Body of pancreas (tissue), 4 donors: ENCODE measurements at regions not wholly inside any gene's neighbourhood (a gene's known extent, or its start where the extent isn't known, plus 50 kb on each side); places are given as distances from the start of the nearest gene placed in this dataset.

Experiments
- ATAC-seq: fragments of 150-250 bp; one replicate; pipeline ENCODE4 v1.9.1; 2016
- DNase-seq, 4 donors: peaks; one replicate each; pipeline ENCODE4 v3.0.0-alpha.2; 2019
- H3K27ac ChIP-seq, 4 donors: fragments of 200-600 bp; sonication (generic); 1 replicate in 3 of 4; 2 replicates in 1 of 4; pipeline versions ENCODE4 v1.5.1 to v1.6.1; 2016 to 2019; ENCODE audit warnings: mild to moderate bottlenecking in 1 of 4, mixed read lengths in 1 of 4, moderate library complexity in 1 of 4
- H3K27me3 ChIP-seq, 2 donors: fragments of 200-600 bp; sonication (generic); one replicate each; pipeline ENCODE4 v1.6.0; 2016; ENCODE audit warnings: mild to moderate bottlenecking in 1 of 2
- H3K36me3 ChIP-seq, 2 donors: fragments of 200-600 bp; sonication (generic); replicated peaks in 1 of 2; 2 replicates each; pipeline ENCODE4 v1.5.1; 2016; ENCODE audit warnings: low read depth in 2 of 2; ENCODE audit not compliant: insufficient read depth in 1 of 2
- H3K4me1 ChIP-seq: fragments of 200-600 bp; sonication (generic); one replicate; pipeline ENCODE4 v1.6.0; 2016
- H3K4me3 ChIP-seq, 2 donors: fragments of 200-600 bp; sonication (generic); 1 replicate in 1 of 2; 2 replicates in 1 of 2; pipeline ENCODE4 v1.5.1; 2016 to 2019
- H3K9me3 ChIP-seq, 3 donors: fragments of 200-600 bp; sonication (generic); 1 replicate in 2 of 3; 2 replicates in 1 of 3; pipeline ENCODE4 v1.5.1; 2016
- CTCF ChIP-seq, 7 experiments: fragments of 450-650 bp in 4 of 7; fragments of 200-600 bp in 3 of 7; sonication (generic) in 3 of 7; IDR thresholded peaks; one replicate each; pipeline ENCODE4 v1.5.1; 2016 to 2019; ENCODE audit warnings: antibody characterized with exemption in 7 of 7
- POLR2A ChIP-seq, 3 donors: fragments of 450-650 bp; IDR thresholded peaks; one replicate each; pipeline ENCODE4 v1.6.1; 2016; ENCODE audit warnings: antibody characterized with exemption in 3 of 3, mild to moderate bottlenecking in 2 of 3
- WGBS, 2 donors: methylation state at CpG; one replicate each; pipeline ENCODE4 v1.1.5; 2017; 5-methylcytosine and 5-hydroxymethylcytosine counted together
- intact Hi-C: fragments of 100-400 bp; cut with DNase I; formaldehyde crosslinking; loops from one replicate; pipeline ENCODE4 v1.15.1; 2023

GRCh38 chr1:195763907-195764374, 844.3 kb downstream of the KCNT2 start:
- no peak for DNase-seq
- Histone ChIP-seq H3K4me3 (no peak overlapping the region), H3K4me1 (no peaks in the 10 kb centered on the region), H3K36me3 (no peaks in the 10 kb centered on the region), H3K9me3 (no peaks in the 10 kb centered on the region), H3K27me3 (no peaks in the 10 kb centered on the region), H3K27ac (no peak overlapping the region)
- ATAC-seq: no peak
- 63 to 65% methylated on average over 4 of the region's 4 CpGs for WGBS, 2 donors
- intact Hi-C loops: no loop called here
- TF ChIP-seq POLR2A (IDR thresholded peaks at IDR 0.05) (no peak), CTCF (IDR thresholded peaks at IDR 0.05) (no peak)

GRCh38 chr1:195763146-195763906, 844.9 kb downstream of the KCNT2 start:
- no peak for TF ChIP-seq CTCF (IDR thresholded peaks at IDR 0.05)
- no peak for TF ChIP-seq POLR2A (IDR thresholded peaks at IDR 0.05)

GRCh38 chr1:195761104-195761503, 847.1 kb downstream of the KCNT2 start:
- H3K9me3 ChIP-seq: no peaks in the 10 kb centered on the region
- H3K27ac ChIP-seq: no peak overlapping the region
- ATAC-seq: no peak
- H3K4me3 ChIP-seq: no peak overlapping the region
- TF ChIP-seq CTCF (IDR thresholded peaks at IDR 0.05): no peak
- no peak for TF ChIP-seq POLR2A (IDR thresholded peaks at IDR 0.05)
- no peaks in the 10 kb centered on the region for H3K36me3 ChIP-seq
- no peak for DNase-seq
- intact Hi-C loops: no loop called here
- H3K4me1 ChIP-seq: no peaks in the 10 kb centered on the region
- H3K27me3 ChIP-seq: no peaks in the 10 kb centered on the region

More at GRCh38 chr1:195763146-195763906, 844.9 kb downstream of the KCNT2 start:
- ATAC-seq: no peak
- Histone ChIP-seq H3K36me3 (no peaks in the 10 kb centered on the region), H3K9me3 (no peaks in the 10 kb centered on the region), H3K27ac (no peak overlapping the region), H3K27me3 (no peaks in the 10 kb centered on the region), H3K4me1 (no peaks in the 10 kb centered on the region), H3K4me3 (no peak overlapping the region)
- DNase-seq: no peak
- 78 to 82% methylated on average over 11 to 22 of the region's 22 CpGs for WGBS, 2 donors
- intact Hi-C loops: no loop called here

GRCh38 chr1:195756109-195756508, 852.1 kb downstream of the KCNT2 start:
- Histone ChIP-seq H3K27ac (no peak overlapping the region), H3K9me3 (no peaks in the 10 kb centered on the region), H3K36me3 (no peaks in the 10 kb centered on the region), H3K4me1 (no peaks in the 10 kb centered on the region), H3K4me3 (no peak overlapping the region), H3K27me3 (no peaks in the 10 kb centered on the region)
- DNase-seq (no peak), ATAC-seq (no peak)
- TF ChIP-seq CTCF (IDR thresholded peaks at IDR 0.05) (no peak), POLR2A (IDR thresholded peaks at IDR 0.05) (no peak)
- intact Hi-C loops: no loop called here

GRCh38 chr1:195754874-195755273, 853.4 kb downstream of the KCNT2 start:
- Histone ChIP-seq H3K4me3 (no peak overlapping the region), H3K27ac (no peak overlapping the region), H3K9me3 (no peaks in the 10 kb centered on the region), H3K27me3 (no peaks in the 10 kb centered on the region), H3K4me1 (no peaks in the 10 kb centered on the region), H3K36me3 (no peaks in the 10 kb centered on the region)
- ATAC-seq (no peak), DNase-seq (no peak)
- WGBS, 2 donors: 76 to 81% methylated on average over 1 of the region's 1 CpG
- intact Hi-C loops: no loop called here
- no peak for TF ChIP-seq CTCF (IDR thresholded peaks at IDR 0.05)
- TF ChIP-seq POLR2A (IDR thresholded peaks at IDR 0.05): no peak
